Chondrocyte (in vitro differentiated cells): ENCODE measurements at regions not wholly inside any gene's neighbourhood (a gene's known extent, or its start where the extent isn't known, plus 50 kb on each side); places are given as distances from the start of the nearest gene placed in this dataset.

ENCODE experiments used
- DNase-seq: peaks from one replicate; pipeline ENCODE4 v3.0.0; 2021; ENCODE audit warnings: mixed read lengths, low spot score
- H3K27ac Mint-ChIP-seq: one replicate; pipeline ENCODE4 v1.8.0; 2021; ENCODE audit warnings: mild to moderate bottlenecking, moderate library complexity, mixed read lengths; ENCODE audit not compliant: unreplicated experiment
- H3K27me3 Mint-ChIP-seq: 2 replicates; pipeline ENCODE4 v1.8.0; 2021; ENCODE audit warnings: low read depth, mixed read lengths
- H3K36me3 Mint-ChIP-seq: 2 replicates; pipeline ENCODE4 v1.8.0; 2021; ENCODE audit warnings: low read depth, mixed read lengths
- H3K4me1 Mint-ChIP-seq: 2 replicates; pipeline ENCODE4 v1.8.0; 2021; ENCODE audit warnings: low read depth, mild to moderate bottlenecking, mixed read lengths
- H3K4me3 Mint-ChIP-seq: one replicate; pipeline ENCODE4 v1.8.0; 2021; ENCODE audit warnings: mild to moderate bottlenecking, moderate library complexity, mixed read lengths; ENCODE audit not compliant: unreplicated experiment
- H3K9me3 Mint-ChIP-seq: 2 replicates; pipeline ENCODE4 v1.8.0; 2021; ENCODE audit warnings: low read depth, mixed read lengths
- CTCF ChIP-seq: fragments of 200-600 bp; sonication (generic); IDR thresholded peaks from 2 replicates; pipeline ENCODE4 v1.5.0; 2021; ENCODE audit warnings: antibody characterized with exemption, mild to moderate bottlenecking, moderate library complexity

- Mint-ChIP-seq H3K9me3 (no peaks in the 10 kb centered on the region), H3K36me3 (no peaks in the 10 kb centered on the region), H3K4me1 (no peaks in the 10 kb centered on the region), H3K4me3 (no peak overlapping the region), H3K27me3 (peaks cover 2% of the 10 kb centered on the region), H3K27ac (no peak overlapping the region)
- DNase-seq, result no peak
- no peak for TF ChIP-seq CTCF
These were observed 284.2 kb upstream of the CHD6 start for GRCh38 chr20:41902346-41902745.

GRCh38 chr20:41900201-41900691 lies 282.1 kb upstream of the CHD6 start:
- no peak for TF ChIP-seq CTCF
- no peak for DNase-seq
- no peak overlapping the region for H3K4me3 Mint-ChIP-seq
- no peaks in the 10 kb centered on the region for H3K9me3 Mint-ChIP-seq
- H3K27me3 Mint-ChIP-seq, result peaks cover 7% of the 10 kb centered on the region
- no peaks in the 10 kb centered on the region for H3K36me3 Mint-ChIP-seq
- no peaks in the 10 kb centered on the region for H3K4me1 Mint-ChIP-seq
- H3K27ac Mint-ChIP-seq, result no peak overlapping the region

GRCh38 chr20:41897708-41898107 lies 279.5 kb upstream of the CHD6 start:
- no peak for TF ChIP-seq CTCF
- Mint-ChIP-seq H3K27ac (no peak overlapping the region), H3K36me3 (no peaks in the 10 kb centered on the region), H3K27me3 (peaks cover 7% of the 10 kb centered on the region), H3K9me3 (no peaks in the 10 kb centered on the region), H3K4me3 (no peak overlapping the region), H3K4me1 (no peaks in the 10 kb centered on the region)
- no peak for DNase-seq

GRCh38 chr20:41895241-41896032 lies 277.3 kb upstream of the CHD6 start:
- no peaks in the 10 kb centered on the region for H3K36me3 Mint-ChIP-seq
- H3K4me1 Mint-ChIP-seq, result no peaks in the 10 kb centered on the region
- H3K27me3 Mint-ChIP-seq, result peaks cover 7% of the 10 kb centered on the region
- no peak for DNase-seq
- H3K4me3 Mint-ChIP-seq, result no peak overlapping the region
- no peaks in the 10 kb centered on the region for H3K9me3 Mint-ChIP-seq
- TF ChIP-seq CTCF, result no peak
- no peak overlapping the region for H3K27ac Mint-ChIP-seq

- H3K9me3 Mint-ChIP-seq, result no peaks in the 10 kb centered on the region
- peaks cover 7% of the 10 kb centered on the region for H3K27me3 Mint-ChIP-seq
- no peaks in the 10 kb centered on the region for H3K4me1 Mint-ChIP-seq
- H3K36me3 Mint-ChIP-seq, result no peaks in the 10 kb centered on the region
- no peak for TF ChIP-seq CTCF
- no peak overlapping the region for H3K27ac Mint-ChIP-seq
- H3K4me3 Mint-ChIP-seq, result no peak overlapping the region
- no peak for DNase-seq
These were observed 276.2 kb upstream of the CHD6 start for GRCh38 chr20:41894255-41894963.
